Activated CD4-positive, alpha-beta memory T cell treated with anti-CD3 and anti-CD28 coated beads, Interleukin-2, amount 10 ng/mL, durations not matched to agents 7 days and 5 days (primary cell): ENCODE measurements at regions not wholly inside any gene's neighbourhood (a gene's known extent, or its start where the extent isn't known, plus 50 kb on each side); places are given as distances from the start of the nearest gene placed in this dataset.

Source experiments
- CTCF ChIA-PET: fragments of 350-600 bp; sonication (Branson Sonifier 250); formaldehyde crosslinking; loops from one replicate; lab custom pipeline; 2021; ENCODE audit warnings: antibody characterized with exemption, inconsistent platforms; lab: Charles Lee
- POLR2A ChIA-PET: fragments of 350-600 bp; sonication (Branson Sonifier 250); formaldehyde crosslinking; loops from one replicate; lab custom pipeline; 2021; ENCODE audit warnings: antibody characterized with exemption; lab: Charles Lee
- DNase-seq: peaks from one replicate; pipeline ENCODE4 v3.0.0-alpha.2; 2020
- H3K27ac Mint-ChIP-seq: one replicate; pipeline ENCODE4 v1.8.0; 2021; ENCODE audit warnings: mild to moderate bottlenecking, mixed read lengths
- H3K27me3 Mint-ChIP-seq: one replicate; pipeline ENCODE4 v1.8.0; 2021; ENCODE audit warnings: mixed read lengths
- H3K36me3 Mint-ChIP-seq: one replicate; pipeline ENCODE4 v1.8.0; 2021; ENCODE audit warnings: low read depth, mixed read lengths
- H3K4me1 Mint-ChIP-seq: one replicate; pipeline ENCODE4 v1.8.0; 2021; ENCODE audit warnings: mixed read lengths
- H3K4me3 Mint-ChIP-seq: one replicate; pipeline ENCODE4 v1.8.0; 2021; ENCODE audit warnings: mild to moderate bottlenecking, mixed read lengths
- H3K9me3 Mint-ChIP-seq: one replicate; pipeline ENCODE4 v1.8.0; 2021; ENCODE audit warnings: mixed read lengths

DNA sequence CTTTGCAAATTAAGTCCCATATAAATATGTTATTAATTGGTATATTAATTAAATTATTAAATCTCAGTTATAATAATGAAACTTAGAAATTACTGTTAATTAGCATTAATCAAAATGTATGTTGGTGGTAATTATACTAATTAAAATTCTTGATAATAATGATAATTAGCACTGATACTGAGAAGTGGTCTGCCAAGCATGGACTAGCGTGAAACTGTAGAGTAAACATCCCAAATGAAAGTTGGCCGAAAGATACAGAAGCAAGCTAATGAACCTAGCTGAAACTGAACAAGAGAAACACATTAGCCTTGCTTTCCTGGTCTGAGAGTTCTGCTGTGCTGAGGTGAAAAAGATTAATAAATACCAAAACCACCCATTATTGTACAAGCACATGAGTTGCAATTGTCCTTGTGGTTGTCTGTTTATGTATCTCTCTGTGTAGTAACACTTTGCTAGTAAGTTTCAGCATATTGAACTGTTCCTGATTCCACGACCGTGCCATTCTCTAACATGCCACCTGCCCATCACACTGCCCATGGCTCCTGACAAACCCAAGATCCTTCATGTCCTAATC is 341.8 kb downstream of the PLPP3 start:
- POLR2A ChIA-PET, result no interaction called here

DNA sequence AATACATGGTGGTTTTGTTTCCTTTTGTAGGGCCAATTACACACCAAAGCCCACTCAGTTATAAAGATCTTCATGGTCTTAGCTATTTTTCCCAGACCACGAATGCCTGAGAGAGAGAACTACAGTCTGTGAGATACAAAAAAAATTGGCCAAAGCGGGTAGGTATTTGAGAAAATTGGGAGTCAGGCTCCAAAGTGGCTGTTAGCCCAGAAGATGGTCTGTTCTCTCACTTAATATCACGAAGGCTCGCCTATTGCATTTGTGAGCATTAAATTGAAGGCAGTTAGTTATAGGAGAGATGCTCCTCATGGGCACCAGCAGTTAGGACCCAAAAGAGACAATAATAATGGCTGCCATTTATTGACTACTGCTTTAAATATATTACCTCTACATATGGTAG is 342.7 kb downstream of the PLPP3 start:
- H3K4me3 Mint-ChIP-seq, result no peak overlapping the region
- H3K36me3 Mint-ChIP-seq, result no peaks in the 10 kb centered on the region
- no peak for DNase-seq
- POLR2A ChIA-PET, result no interaction called here
- H3K27ac Mint-ChIP-seq, result no peak overlapping the region
- CTCF ChIA-PET, result no interaction called here
- no peaks in the 10 kb centered on the region for H3K27me3 Mint-ChIP-seq
- peaks cover 3% of the 10 kb centered on the region for H3K9me3 Mint-ChIP-seq
- H3K4me1 Mint-ChIP-seq, result no peaks in the 10 kb centered on the region

More for the DNA sequence above, 341.8 kb downstream of the PLPP3 start:
- Mint-ChIP-seq H3K27ac (no peak overlapping the region), H3K27me3 (no peaks in the 10 kb centered on the region), H3K36me3 (no peaks in the 10 kb centered on the region), H3K4me3 (no peak overlapping the region), H3K9me3 (peaks cover 3% of the 10 kb centered on the region), H3K4me1 (no peaks in the 10 kb centered on the region)
- CTCF ChIA-PET, result no interaction called here
- no peak for DNase-seq

GRCh38 chr1:56235909-56236510 is 343.4 kb downstream of the PLPP3 start:
- ChIA-PET CTCF (no interaction called here), POLR2A (no interaction called here)
- Mint-ChIP-seq H3K4me1 (no peaks in the 10 kb centered on the region), H3K9me3 (peaks cover 3% of the 10 kb centered on the region), H3K27ac (no peak overlapping the region), H3K36me3 (no peaks in the 10 kb centered on the region), H3K4me3 (no peak overlapping the region), H3K27me3 (no peaks in the 10 kb centered on the region)
- no peak for DNase-seq

- ChIA-PET POLR2A (no interaction called here), CTCF (no interaction called here)
- DNase-seq, result no peak
- H3K4me1 Mint-ChIP-seq, result no peaks in the 10 kb centered on the region
- no peaks in the 10 kb centered on the region for H3K36me3 Mint-ChIP-seq
- H3K27ac Mint-ChIP-seq, result no peak overlapping the region
- peaks cover 2% of the 10 kb centered on the region for H3K9me3 Mint-ChIP-seq
- H3K4me3 Mint-ChIP-seq, result no peak overlapping the region
- H3K27me3 Mint-ChIP-seq, result no peaks in the 10 kb centered on the region
Observed at GRCh38 chr1:56229186-56229585, 350.2 kb downstream of the PLPP3 start.

DNA sequence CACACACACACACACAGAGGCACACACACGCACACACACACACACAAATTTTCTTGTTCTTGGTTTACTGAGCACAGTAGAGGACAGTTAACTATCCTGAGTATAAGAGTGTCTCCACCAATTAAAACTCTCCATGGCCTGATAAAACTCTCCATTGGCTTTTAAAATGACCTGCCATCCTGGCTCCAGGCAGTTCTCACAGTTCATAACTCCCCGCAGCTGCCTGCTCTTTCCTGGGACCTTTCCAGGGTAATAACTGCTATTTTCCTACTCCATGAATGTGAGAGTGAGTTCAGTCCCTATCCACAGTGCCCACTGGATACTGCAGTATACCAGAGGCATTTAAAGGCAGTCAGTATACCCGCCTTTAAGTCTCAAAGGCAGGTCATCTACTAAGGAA is 351.5 kb downstream of the PLPP3 start:
- Mint-ChIP-seq H3K4me3 (no peak overlapping the region), H3K9me3 (peaks cover 2% of the 10 kb centered on the region), H3K27ac (no peak overlapping the region), H3K27me3 (no peaks in the 10 kb centered on the region), H3K4me1 (no peaks in the 10 kb centered on the region), H3K36me3 (no peaks in the 10 kb centered on the region)
- POLR2A ChIA-PET, result no interaction called here
- CTCF ChIA-PET, result no interaction called here
- DNase-seq, result no peak

DNA sequence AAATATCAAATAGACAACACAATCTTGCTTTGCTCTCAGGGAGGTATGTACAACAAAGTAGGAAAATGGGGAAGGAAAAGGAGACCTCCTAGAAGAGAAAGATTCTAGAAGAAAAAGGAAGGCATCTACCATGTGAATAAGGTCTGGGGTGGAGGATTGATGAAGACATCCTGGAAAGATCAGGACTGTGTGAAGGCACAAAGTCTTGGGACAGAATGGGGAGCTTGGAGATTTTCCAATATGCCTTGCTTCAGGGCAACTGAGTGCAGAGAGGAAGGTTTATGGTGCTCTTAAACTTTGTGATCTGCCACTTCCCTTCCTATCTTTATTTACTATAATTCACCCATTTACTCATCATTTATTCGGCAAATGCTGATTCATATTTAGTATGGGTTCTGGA is 352.0 kb downstream of the PLPP3 start:
- ChIA-PET POLR2A (no interaction called here), CTCF (no interaction called here)
- Mint-ChIP-seq H3K27ac (no peak overlapping the region), H3K36me3 (no peaks in the 10 kb centered on the region), H3K4me1 (no peaks in the 10 kb centered on the region), H3K4me3 (no peak overlapping the region), H3K9me3 (peaks cover 2% of the 10 kb centered on the region), H3K27me3 (no peaks in the 10 kb centered on the region)
- no peak for DNase-seq

GRCh38 chr1:56225964-56226815 is 353.2 kb downstream of the PLPP3 start:
- ChIA-PET CTCF (no interaction called here), POLR2A (no interaction called here)
- no peaks in the 10 kb centered on the region for H3K36me3 Mint-ChIP-seq
- no peak overlapping the region for H3K4me3 Mint-ChIP-seq
- DNase-seq, result no peak
- H3K4me1 Mint-ChIP-seq, result no peaks in the 10 kb centered on the region
- H3K27me3 Mint-ChIP-seq, result no peaks in the 10 kb centered on the region
- H3K27ac Mint-ChIP-seq, result no peak overlapping the region
- peaks cover 2% of the 10 kb centered on the region for H3K9me3 Mint-ChIP-seq

DNA sequence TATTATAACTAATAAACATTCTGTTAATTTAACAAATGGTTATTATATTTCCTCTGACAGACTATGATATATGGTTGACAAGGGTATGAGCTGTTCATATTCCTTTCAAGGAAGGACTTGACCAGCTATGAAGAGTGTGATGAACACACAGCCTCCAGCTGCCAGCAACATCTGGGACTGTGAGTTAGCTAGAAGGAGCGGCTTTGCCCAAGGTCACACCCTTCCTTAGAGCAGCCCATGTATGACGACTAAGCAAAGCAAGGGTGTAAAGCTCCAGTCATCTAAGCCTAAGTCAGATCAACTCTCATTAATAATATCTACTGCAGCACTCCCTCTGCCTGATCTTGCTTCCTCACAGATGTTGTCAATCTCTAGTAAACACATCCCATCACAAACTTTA is 355.4 kb downstream of the PLPP3 start:
- H3K9me3 Mint-ChIP-seq, result peaks cover 4% of the 10 kb centered on the region
- ChIA-PET CTCF (no interaction called here), POLR2A (no interaction called here)
- H3K27ac Mint-ChIP-seq, result no peak overlapping the region
- DNase-seq, result no peak
- H3K4me1 Mint-ChIP-seq, result no peaks in the 10 kb centered on the region
- H3K36me3 Mint-ChIP-seq, result no peaks in the 10 kb centered on the region
- no peak overlapping the region for H3K4me3 Mint-ChIP-seq
- H3K27me3 Mint-ChIP-seq, result no peaks in the 10 kb centered on the region

- no peak for DNase-seq
- POLR2A ChIA-PET, result no interaction called here
- CTCF ChIA-PET, result no interaction called here
- Mint-ChIP-seq H3K27ac (no peak overlapping the region), H3K36me3 (no peaks in the 10 kb centered on the region), H3K27me3 (no peaks in the 10 kb centered on the region), H3K9me3 (peaks cover 4% of the 10 kb centered on the region), H3K4me3 (no peak overlapping the region), H3K4me1 (no peaks in the 10 kb centered on the region)
Observed at GRCh38 chr1:56222914-56223540, 356.3 kb downstream of the PLPP3 start.

- CTCF ChIA-PET, result no interaction called here
- H3K27me3 Mint-ChIP-seq, result no peaks in the 10 kb centered on the region
- no peak overlapping the region for H3K4me3 Mint-ChIP-seq
- H3K9me3 Mint-ChIP-seq, result peaks cover 2% of the 10 kb centered on the region
- POLR2A ChIA-PET, result no interaction called here
- no peak for DNase-seq
- H3K4me1 Mint-ChIP-seq, result no peaks in the 10 kb centered on the region
- H3K27ac Mint-ChIP-seq, result no peak overlapping the region
- no peaks in the 10 kb centered on the region for H3K36me3 Mint-ChIP-seq
Observed at GRCh38 chr1:56220021-56220420, 359.3 kb downstream of the PLPP3 start.

GRCh38 chr1:56218023-56218422 is 361.3 kb downstream of the PLPP3 start:
- POLR2A ChIA-PET, result no interaction called here
- no peak for DNase-seq
- Mint-ChIP-seq H3K4me3 (no peak overlapping the region), H3K27me3 (no peaks in the 10 kb centered on the region), H3K4me1 (no peaks in the 10 kb centered on the region), H3K36me3 (no peaks in the 10 kb centered on the region), H3K27ac (no peak overlapping the region), H3K9me3 (peaks cover 2% of the 10 kb centered on the region)
- CTCF ChIA-PET, result no interaction called here

DNA sequence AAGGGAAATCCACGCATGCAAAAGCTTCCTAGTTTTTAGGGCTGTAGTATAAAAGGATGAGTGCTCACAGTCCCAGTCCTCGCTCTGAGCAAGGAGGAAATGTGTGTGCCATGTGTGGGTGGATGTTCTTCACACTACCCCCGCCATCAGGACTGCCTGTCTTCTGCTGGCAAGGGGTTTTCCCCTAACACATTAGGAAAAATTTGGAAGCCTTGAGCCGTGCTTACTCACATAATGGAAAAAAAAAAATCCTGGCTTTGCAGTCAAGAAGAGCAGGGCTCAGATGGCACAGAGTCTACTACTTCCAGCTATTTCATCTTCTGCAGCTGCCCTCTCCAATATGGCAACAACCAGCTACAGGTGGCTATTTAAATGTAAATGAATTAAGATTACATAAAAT is 363.1 kb downstream of the PLPP3 start:
- Mint-ChIP-seq H3K4me1 (no peaks in the 10 kb centered on the region), H3K27ac (no peak overlapping the region), H3K36me3 (no peaks in the 10 kb centered on the region), H3K4me3 (no peak overlapping the region), H3K27me3 (no peaks in the 10 kb centered on the region), H3K9me3 (peaks cover 2% of the 10 kb centered on the region)
- DNase-seq, result no peak
- ChIA-PET POLR2A (no interaction called here), CTCF (no interaction called here)

DNA sequence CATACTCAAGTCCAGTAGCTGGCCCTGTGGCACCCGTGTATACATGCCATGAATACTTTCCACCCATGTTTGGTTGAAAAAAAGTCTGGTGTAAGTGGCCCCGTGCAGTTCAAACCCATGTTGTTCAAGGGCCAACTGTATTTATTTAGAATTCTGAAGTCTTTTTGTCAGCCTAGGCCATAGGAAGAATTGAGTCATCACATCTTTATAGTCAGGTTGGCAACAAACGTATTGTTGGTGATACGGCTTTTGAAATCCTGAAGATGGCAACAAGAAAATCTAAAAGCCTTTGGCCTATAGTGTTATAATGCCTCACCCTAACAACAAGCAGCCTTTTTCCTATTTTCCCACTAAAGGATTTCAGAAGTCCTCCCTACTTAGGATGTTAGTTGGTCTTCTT is 363.6 kb downstream of the PLPP3 start:
- H3K4me3 Mint-ChIP-seq, result no peak overlapping the region
- H3K9me3 Mint-ChIP-seq, result peaks cover 2% of the 10 kb centered on the region
- H3K4me1 Mint-ChIP-seq, result no peaks in the 10 kb centered on the region
- CTCF ChIA-PET, result no interaction called here
- H3K27ac Mint-ChIP-seq, result no peak overlapping the region
- no peak for DNase-seq
- POLR2A ChIA-PET, result no interaction called here
- no peaks in the 10 kb centered on the region for H3K36me3 Mint-ChIP-seq
- H3K27me3 Mint-ChIP-seq, result no peaks in the 10 kb centered on the region
